Suppressor macrophage treated with lipopolysaccharide for 1 hour (primary cell): ENCODE measurements at regions not wholly inside any gene's neighbourhood (a gene's known extent, or its start where the extent isn't known, plus 50 kb on each side); places are given as distances from the start of the nearest gene placed in this dataset.

Experiments used
- DNase-seq, 3 donors: peaks; one replicate each; pipeline ENCODE4 v3.0.0-alpha.2; 2020 to 2022

- no peak for DNase-seq
Measured at GRCh38 chr9:126225611-126226609, 100.7 kb upstream of the MVB12B start.

GRCh38 chr9:126226991-126227936 is 99.4 kb upstream of the MVB12B start:
- DNase-seq: no peak

GRCh38 chr9:126228111-126228780 is 98.4 kb upstream of the MVB12B start:
- no peak for DNase-seq

DNA sequence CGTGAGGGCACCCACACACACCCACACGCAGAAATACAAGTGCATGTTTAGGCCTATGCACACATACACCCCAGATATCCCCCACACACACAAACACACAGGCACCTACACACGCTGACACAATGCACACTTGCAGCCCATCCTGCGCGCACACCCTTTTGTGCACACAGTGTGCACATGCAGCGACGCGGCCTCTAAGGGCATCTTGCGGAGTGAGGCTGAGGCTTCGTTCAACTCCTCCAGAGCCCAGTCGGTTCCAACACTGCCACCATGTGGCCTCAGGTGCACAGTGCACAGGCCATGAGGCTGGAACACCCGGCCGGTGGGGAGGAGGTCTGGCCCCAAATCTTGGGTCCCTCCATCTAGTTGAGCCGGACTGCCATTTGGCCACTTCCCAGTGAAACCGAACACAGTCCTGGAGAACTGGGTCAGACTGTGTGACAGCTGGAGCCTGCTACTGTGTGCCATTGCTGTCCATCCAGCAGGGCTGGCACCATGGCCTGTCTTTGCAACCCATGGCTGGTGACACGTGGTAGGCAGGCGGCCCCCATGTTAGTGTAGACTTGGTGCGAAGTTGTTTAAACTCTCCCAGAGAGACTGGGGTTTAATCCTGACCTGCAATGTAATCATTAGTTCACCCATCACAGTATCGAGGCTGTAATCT is 97.7 kb upstream of the MVB12B start:
- peak; percentile 69 to 84 (median 84) for DNase-seq

- DNase-seq: no peak
Measured at GRCh38 chr9:126229501-126229900, 97.1 kb upstream of the MVB12B start.

GRCh38 chr9:126230692-126231091 is 95.9 kb upstream of the MVB12B start:
- DNase-seq: no peak

DNA sequence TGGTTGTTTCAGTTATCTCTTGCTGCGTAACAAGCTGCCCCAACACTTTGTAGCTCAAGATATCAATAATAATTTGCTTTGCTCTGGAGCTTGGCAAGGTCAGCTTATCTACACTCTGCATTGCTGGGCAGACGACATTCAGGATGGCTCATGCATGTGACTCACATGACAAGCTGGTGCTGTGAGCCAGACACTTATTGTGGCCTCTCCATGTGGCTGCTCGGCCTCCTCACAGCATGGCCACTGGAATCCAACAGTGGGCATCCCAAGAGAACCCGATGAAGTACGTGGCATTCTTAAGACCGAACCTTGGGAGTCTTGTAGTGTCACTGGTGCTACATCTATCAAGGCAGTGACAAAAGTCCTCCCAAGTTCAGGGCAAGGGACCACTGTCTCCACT is 94.2 kb upstream of the MVB12B start:
- DNase-seq: no peak

DNA sequence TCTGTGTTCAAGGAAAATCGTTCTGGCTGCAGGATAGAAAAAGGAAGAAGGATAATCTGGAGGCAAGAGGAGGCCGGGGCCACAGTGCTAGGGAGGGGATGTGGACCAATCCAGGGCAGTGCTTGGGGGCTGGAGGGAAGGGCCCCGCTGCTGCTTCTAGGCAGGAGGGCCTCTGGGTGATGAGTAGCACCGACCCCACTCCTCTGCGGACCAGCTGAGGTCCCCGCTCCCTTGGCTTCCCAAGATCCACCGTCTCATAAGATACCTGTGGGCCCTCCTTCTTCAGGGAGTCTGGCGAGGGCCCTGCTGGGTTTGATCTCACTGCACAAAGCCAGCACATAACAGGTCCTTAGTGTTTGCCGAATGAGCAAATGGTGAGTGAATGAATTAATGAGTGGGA is 93.5 kb upstream of the MVB12B start:
- DNase-seq: no peak

DNA sequence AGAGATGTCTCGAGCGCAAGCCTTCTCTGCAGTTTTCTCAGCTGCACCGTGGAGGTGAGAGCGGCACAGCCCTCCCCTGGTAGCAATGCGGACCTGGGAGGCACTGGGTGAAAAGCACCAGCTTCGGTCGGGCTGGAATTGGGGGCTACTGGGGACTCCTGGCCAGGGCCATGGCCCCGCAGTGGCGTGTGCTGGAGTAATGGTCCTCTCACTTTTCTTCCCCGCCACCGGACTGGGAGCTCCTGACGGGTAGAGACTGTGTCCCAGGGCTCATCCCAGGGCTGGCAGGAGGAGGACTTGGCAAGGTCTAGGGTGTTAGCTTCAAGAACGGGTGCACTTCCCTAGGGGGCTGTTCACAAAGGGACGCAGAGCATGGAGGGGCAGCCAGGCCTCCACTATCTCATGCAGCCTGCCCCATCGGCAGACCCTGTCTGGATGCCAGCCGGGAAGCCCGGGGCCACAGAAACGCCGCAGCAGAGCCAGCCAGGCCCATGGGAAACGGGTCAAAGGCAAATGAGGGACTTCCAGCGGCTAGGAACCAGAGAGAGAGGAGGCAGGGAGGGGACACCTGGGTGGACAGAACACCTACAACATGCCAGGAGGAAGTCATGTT is 92.6 kb upstream of the MVB12B start:
- DNase-seq: no peak

DNA sequence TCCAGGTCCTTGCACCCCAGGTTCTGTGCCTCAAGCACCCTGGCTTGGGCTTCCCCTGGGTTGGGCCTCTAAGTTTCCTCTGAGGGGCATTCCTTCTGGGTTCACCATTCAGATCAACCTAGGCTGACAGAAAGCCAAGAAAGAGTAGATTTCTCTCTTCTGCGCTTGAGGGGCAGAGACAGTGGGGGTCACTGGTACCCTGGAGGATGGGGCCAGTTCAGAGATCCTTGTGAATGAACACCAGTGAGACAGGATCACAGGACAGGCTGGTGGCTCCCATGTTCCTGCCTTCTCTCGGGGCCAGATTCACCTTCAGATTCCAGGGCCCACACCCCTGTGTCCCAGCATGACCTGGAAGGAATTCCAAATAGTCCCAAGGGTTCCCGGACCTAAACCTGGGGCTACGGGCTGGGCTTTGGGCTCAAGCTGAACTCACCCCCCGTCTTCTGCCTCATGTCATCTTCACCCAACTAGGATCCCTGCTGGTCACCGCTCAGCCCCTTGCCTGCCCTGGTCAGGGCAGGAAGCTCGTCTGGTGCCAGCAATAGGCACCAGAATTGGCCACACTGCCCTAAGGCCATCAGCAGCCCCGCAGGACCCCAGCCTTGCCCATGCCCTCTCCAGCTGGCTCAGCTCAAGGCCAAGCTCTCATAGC is 91.8 kb upstream of the MVB12B start:
- DNase-seq: no peak

DNA sequence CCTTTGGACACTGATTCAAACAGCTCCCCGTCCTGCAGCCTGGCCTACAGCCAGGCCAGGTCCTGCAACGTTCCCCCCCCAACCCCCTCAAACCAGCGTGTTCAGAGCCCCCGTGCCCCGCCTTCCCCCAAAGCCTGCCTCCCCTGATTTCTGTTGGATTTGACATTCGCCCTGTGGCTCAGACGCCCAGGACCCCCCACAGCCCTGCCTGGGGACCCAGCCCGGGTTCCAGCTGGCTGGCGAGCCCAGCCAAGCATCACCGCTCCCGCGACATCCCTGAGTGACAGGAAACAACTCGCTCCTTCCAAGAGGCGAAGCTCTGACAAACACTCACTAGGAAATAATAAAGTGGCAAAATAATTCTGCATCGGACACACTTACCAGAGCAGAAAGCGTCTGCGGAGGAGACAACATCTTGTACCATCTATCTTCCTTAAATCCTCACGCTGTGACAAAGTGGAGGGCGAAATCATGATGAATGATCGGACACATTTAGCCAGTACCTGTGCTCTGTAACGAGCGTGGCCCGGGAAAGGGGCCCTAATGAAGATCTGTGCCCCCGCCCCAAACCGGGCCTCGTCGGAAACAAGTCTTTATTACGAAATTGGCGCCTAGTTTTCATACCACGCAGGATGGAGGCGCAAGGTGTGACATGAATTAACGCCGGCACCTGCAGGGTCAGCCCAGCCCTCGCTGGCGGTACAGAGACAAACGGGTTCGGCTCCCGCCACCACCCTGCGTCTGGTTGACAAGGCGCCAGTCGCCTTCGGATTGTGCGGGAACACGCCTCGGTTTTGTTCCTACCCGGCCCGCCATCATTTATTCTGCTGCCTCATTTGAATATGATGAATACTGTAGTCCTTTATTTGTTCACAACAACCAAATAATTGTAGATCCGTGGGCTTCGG is 91.0 kb upstream of the MVB12B start:
- DNase-seq: no peak

DNA sequence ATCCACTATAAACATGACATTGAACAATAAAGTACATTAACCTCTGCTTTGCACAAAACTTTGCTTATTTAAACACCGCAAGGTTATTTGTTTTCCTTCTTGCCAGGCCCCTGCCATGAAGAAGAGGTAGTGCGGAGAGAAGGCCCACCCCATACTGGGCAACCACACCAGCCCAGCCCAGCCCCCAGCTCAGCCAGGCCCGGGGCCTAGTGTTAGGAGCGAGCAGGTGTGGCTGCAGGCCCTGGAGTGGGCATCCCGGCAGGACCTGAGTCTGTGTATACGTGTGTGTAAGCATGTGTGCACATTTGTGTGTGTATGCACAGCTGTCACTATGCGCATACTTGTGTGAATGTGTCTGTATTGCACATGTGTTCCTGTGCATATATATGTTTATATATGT is 90.4 kb upstream of the MVB12B start:
- DNase-seq: no peak

- no peak for DNase-seq
Measured at GRCh38 chr9:126238415-126238814, 88.2 kb upstream of the MVB12B start.

DNA sequence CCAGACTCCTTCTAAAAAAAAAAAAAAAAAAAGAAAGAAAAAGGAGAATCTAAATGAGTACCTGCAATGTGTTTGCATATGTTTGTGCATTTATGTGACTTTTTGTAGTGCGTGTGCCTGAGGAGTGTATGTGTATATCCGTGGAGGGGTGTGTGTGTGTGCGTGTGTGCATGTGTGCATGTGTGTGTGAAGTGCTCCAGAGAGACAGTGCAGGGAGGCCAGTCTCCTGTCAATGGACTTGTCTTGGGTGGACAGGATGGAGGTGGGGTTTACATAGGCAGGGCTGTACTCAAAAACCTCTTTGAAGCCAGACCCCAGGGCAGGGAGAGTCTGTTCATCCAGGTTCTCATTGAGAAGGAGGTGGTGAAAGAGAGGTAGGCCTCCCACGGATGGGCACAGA is 87.1 kb upstream of the MVB12B start:
- DNase-seq: no peak

GRCh38 chr9:126240835-126241234 is 85.8 kb upstream of the MVB12B start:
- no peak for DNase-seq

DNA sequence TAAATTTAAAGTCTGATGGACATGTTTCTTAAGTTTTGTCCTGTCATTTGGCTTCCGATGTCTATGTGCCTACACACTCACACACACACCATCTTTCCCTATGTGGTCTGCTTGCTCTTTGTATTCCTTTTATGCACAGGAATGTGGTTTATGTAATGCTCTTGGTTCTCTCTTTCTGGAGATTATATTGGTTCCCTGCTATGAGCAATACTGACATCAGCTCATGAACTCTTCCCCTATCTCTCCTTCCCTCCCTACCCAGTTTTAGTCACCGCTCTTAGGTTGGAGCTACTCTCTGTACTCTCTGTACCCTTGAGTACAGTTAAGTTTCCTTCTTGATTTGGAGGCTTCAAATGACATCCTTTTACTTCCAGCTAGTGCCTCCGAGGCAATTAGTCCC is 77.9 kb upstream of the MVB12B start:
- DNase-seq: peak; percentile 18 to 28 (median 26)

DNA sequence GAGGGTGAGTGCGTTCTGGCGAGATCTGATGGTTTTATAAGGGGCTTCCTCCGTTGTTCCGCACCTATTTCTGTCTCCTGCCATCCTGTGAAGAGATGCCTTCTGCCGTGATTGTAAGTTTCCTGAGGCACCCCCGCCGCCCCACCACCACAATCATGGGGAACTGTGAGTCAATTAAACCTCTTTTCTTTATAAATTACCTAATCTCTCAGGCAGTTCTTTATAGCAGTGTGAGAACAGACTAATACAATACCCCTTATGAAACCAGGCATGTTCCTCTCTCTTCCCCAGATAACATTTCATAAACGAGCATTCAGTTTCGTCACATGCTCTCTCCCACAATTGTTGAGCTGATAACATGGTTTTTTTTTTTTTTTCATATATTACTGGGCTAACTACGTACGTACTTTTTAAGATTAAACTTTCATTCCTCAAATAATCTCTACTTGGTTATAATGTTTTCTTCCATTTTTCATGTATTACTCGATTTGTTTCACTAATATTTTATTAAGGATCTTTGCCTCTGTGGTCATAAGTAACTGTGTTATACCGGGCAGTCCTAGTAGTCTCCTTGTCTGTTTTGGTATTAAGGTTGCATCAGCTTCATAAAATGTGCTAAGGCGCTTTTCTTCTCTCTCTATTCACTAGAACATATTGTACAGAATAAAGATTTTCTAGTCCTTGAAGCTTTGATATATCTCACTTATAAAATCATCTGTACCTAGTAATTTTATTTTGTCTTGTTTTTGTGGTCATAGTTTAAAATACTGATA is 64.9 kb upstream of the MVB12B start:
- peak in 1 of 3 donors; percentile 3 for DNase-seq

DNA sequence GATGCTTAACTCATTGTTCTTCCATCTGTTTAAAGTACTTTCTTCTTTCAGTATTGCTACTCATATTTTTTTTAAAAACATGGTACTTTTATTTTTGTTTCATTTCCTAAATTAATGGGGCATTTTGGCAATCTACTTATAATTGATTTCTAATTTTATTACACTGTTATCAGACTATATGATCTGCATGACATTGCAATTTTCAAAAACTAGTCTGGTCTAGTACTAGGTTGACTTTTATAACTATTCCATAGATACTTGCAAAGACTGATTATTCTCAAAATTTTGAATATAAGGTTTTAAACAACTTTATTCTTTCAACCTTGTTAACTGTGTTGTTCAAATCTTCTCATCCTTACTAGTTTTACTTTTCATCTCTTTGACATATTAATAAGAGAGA is 63.9 kb upstream of the MVB12B start:
- DNase-seq: no peak

GRCh38 chr9:126270556-126270955 is 56.1 kb upstream of the MVB12B start:
- DNase-seq: no peak
